ENCODE measurements at regions not wholly inside any gene's neighbourhood (a gene's known extent, or its start where the extent isn't known, plus 50 kb on each side); places are given as distances from the start of the nearest gene placed in this dataset.
A peak's percentile ranks its signal among the peaks of the same experiment; 100 is the strongest.
"Not testable (repeated sequence)": the region's sequence is repeated elsewhere in the genome, so short reads cannot be mapped to it uniquely, and the experiment has no call there.

GRCh38 chr7:82701949-82702348 lies 258.4 kb upstream of the CACNA2D1 start:
- DNase-seq (ENCODE audit: low read depth in 2 of 2) = no peak

GRCh38 chr7:82700741-82701140 lies 257.2 kb upstream of the CACNA2D1 start:
- DNase-seq (ENCODE audit: low read depth in 2 of 2) = no peak

GRCh38 chr7:82699773-82700186 lies 256.2 kb upstream of the CACNA2D1 start:
- no peak for DNase-seq (ENCODE audit: low read depth in 2 of 2)

- peak; percentile 37 to 52 for DNase-seq (ENCODE audit: low read depth in 2 of 2)
Measured at GRCh38 chr7:82697897-82698296, 254.3 kb upstream of the CACNA2D1 start.

- DNase-seq (ENCODE audit: low read depth in 2 of 2) = no peak
Measured at GRCh38 chr7:82696631-82697030, 253.1 kb upstream of the CACNA2D1 start.

GRCh38 chr7:82694022-82694421 lies 250.4 kb upstream of the CACNA2D1 start:
- DNase-seq (ENCODE audit: low read depth in 2 of 2) = no peak

- no peak for DNase-seq (ENCODE audit: low read depth in 2 of 2)
Measured at GRCh38 chr7:82690929-82691328, 247.4 kb upstream of the CACNA2D1 start.

GRCh38 chr7:82685214-82685613 lies 241.6 kb upstream of the CACNA2D1 start:
- DNase-seq (ENCODE audit: low read depth in 2 of 2) = no peak

GRCh38 chr7:82678716-82679115 lies 235.1 kb upstream of the CACNA2D1 start:
- no peak for DNase-seq (ENCODE audit: low read depth in 2 of 2)

- no peak for DNase-seq (ENCODE audit: low read depth in 2 of 2)
Measured at GRCh38 chr7:82678259-82678658, 234.7 kb upstream of the CACNA2D1 start.

- no peak for DNase-seq (ENCODE audit: low read depth in 2 of 2)
Measured at GRCh38 chr7:82677493-82677892, 233.9 kb upstream of the CACNA2D1 start.

- no peak for DNase-seq (ENCODE audit: low read depth in 2 of 2)
Measured at GRCh38 chr7:82676777-82677463, 233.3 kb upstream of the CACNA2D1 start.

GRCh38 chr7:82675396-82675795 lies 231.8 kb upstream of the CACNA2D1 start:
- DNase-seq (ENCODE audit: low read depth in 2 of 2) = peak; percentile 35 to 36

- no peak for DNase-seq (ENCODE audit: low read depth in 2 of 2)
Measured at GRCh38 chr7:82674268-82674667, 230.7 kb upstream of the CACNA2D1 start.

- DNase-seq (ENCODE audit: low read depth in 2 of 2) = no peak
Measured at GRCh38 chr7:82672078-82672477, 228.5 kb upstream of the CACNA2D1 start.

GRCh38 chr7:82669141-82669540 lies 225.6 kb upstream of the CACNA2D1 start:
- DNase-seq (ENCODE audit: low read depth in 2 of 2) = no peak

- no peak for DNase-seq (ENCODE audit: low read depth in 2 of 2)
Measured at GRCh38 chr7:82668676-82669075, 225.1 kb upstream of the CACNA2D1 start.

- DNase-seq (ENCODE audit: low read depth in 2 of 2) = no peak
Measured at GRCh38 chr7:82665966-82666507, 222.5 kb upstream of the CACNA2D1 start.

- DNase-seq (ENCODE audit: low read depth in 2 of 2) = no peak
Measured at GRCh38 chr7:82655965-82656364, 212.4 kb upstream of the CACNA2D1 start.

GRCh38 chr7:82650095-82650494 lies 206.5 kb upstream of the CACNA2D1 start:
- not testable (repeated sequence) for DNase-seq (ENCODE audit: low read depth in 2 of 2)

- no peak for DNase-seq (ENCODE audit: low read depth in 2 of 2)
Measured at GRCh38 chr7:82633592-82633991, 190.0 kb upstream of the CACNA2D1 start.

- DNase-seq (ENCODE audit: low read depth in 2 of 2) = no peak
Measured at GRCh38 chr7:82631998-82632397, 188.4 kb upstream of the CACNA2D1 start.

GRCh38 chr7:82629583-82629982 lies 186.0 kb upstream of the CACNA2D1 start:
- no peak for DNase-seq (ENCODE audit: low read depth in 2 of 2)

- no peak for DNase-seq (ENCODE audit: low read depth in 2 of 2)
Measured at GRCh38 chr7:82625377-82625776, 181.8 kb upstream of the CACNA2D1 start.
